GM12878 (cell line): ENCODE measurements at regions not wholly inside any gene's neighbourhood (a gene's known extent, or its start where the extent isn't known, plus 50 kb on each side); places are given as distances from the start of the nearest gene placed in this dataset.

Experiments
- ATAC-seq: fragments of 200-7000 bp; cut with Tn5 transposase; 3 replicates; pipeline ENCODE4 v1.9.1; 2020; ENCODE audit warnings: mild to moderate bottlenecking, moderate library complexity
- BruUV-seq: library from RNA; stranded (reverse); fragments of 400-500 nt; replicated peaks from 2 replicates; lab custom pipeline; 2021; lab: Mats Ljungman, UMichigan
- CTCF ChIA-PET: fragments of 300-600 bp; sonication (Branson Sonifier 250); formaldehyde crosslinking; extraction: SDS; loops from one replicate; lab custom pipeline; 2021; ENCODE audit warnings: inconsistent platforms; lab: Yijun Ruan, JAX
- POLR2A ChIA-PET: fragments of 350-600 bp; formaldehyde crosslinking; extraction: SDS; loops from one replicate; lab custom pipeline; 2021; ENCODE audit warnings: inconsistent platforms; lab: Charles Lee
- RAD21 ChIA-PET: fragments of 300-600 bp; sonication (Branson Sonifier 250); formaldehyde crosslinking; loops from one replicate; lab custom pipeline; 2023; ENCODE audit warnings: antibody characterized with exemption; ENCODE audit not compliant: unreplicated experiment; lab: Charles Lee
- SMC1A ChIA-PET: fragments of 300-600 bp; sonication (Branson Sonifier 250); formaldehyde crosslinking; loops from one replicate; lab custom pipeline; 2023; ENCODE audit not compliant: unreplicated experiment, uncharacterized antibody; lab: Charles Lee
- DNase-seq: peaks from one replicate; pipeline ENCODE4 v3.0.0-alpha.2; 2011; ENCODE audit warnings: low read depth, low spot score
- FAIRE-seq: peaks from 3 replicates; lab custom pipeline; 2011; peaks lifted over from hg19 to GRCh38; lab: Jason Lieb, UNC
- H2AFZ ChIP-seq: 2 replicates; pipeline ENCODE4 v1.6.0; 2011; ENCODE audit warnings: low read depth, low read length, control low read depth; ENCODE audit not compliant: control insufficient read depth
- H3K27ac ChIP-seq: 2 replicates; pipeline ENCODE4 v1.5.1; 2011; ENCODE audit warnings: control low read depth; ENCODE audit not compliant: control insufficient read depth, insufficient read depth
- H3K27me3 ChIP-seq, 2 experiments: replicated peaks in 1 of 2; 2 replicates each; pipeline versions ENCODE4 v1.6.0 to v1.6.1; 2011; ENCODE audit warnings: low read length in 1 of 2; ENCODE audit not compliant: control insufficient read depth in 2 of 2, insufficient read depth in 2 of 2
- H3K36me3 ChIP-seq, 2 experiments: 2 replicates each; pipeline ENCODE4 v1.5.1; 2011; ENCODE audit warnings: low read length in 1 of 2; ENCODE audit not compliant: control insufficient read depth in 2 of 2, insufficient read depth in 2 of 2
- H3K4me1 ChIP-seq: 2 replicates; pipeline ENCODE4 v1.6.1; 2011; ENCODE audit warnings: mild to moderate bottlenecking, low read length, moderate library complexity, mixed read lengths; ENCODE audit not compliant: control insufficient read depth, insufficient read depth
- H3K4me2 ChIP-seq: 2 replicates; pipeline ENCODE4 v1.6.0; 2011; ENCODE audit warnings: control low read depth; ENCODE audit not compliant: control insufficient read depth, insufficient read depth
- H3K4me3 ChIP-seq: fragments of 200-600 bp; sonication (generic); 2 replicates; pipeline ENCODE4 v1.5.1; 2016
- H3K79me2 ChIP-seq: 2 replicates; pipeline ENCODE4 v1.6.0; 2011; ENCODE audit warnings: low read length; ENCODE audit not compliant: control insufficient read depth, insufficient read depth
- H3K9ac ChIP-seq: 2 replicates; pipeline ENCODE4 v1.8.0; 2011; ENCODE audit warnings: low read length, control low read depth, mixed read lengths; ENCODE audit not compliant: control insufficient read depth, insufficient read depth
- H3K9me3 ChIP-seq: replicated peaks from 3 replicates; pipeline ENCODE4 v1.5.1; 2011; ENCODE audit warnings: mild to moderate bottlenecking, low read length; ENCODE audit not compliant: control insufficient read depth, insufficient read depth
- H4K20me1 ChIP-seq: 2 replicates; pipeline ENCODE4 v1.6.0; 2011; ENCODE audit not compliant: control insufficient read depth, insufficient read depth
- ATF2 ChIP-seq: IDR thresholded peaks from 2 replicates; pipeline ENCODE4 v1.6.1; 2012; ENCODE audit warnings: low read length, inconsistent platforms
- BMI1 ChIP-seq: fragments of 450-650 bp; IDR thresholded peaks from 2 replicates; pipeline ENCODE4 v1.6.1; 2016; ENCODE audit warnings: mild to moderate bottlenecking, moderate library complexity, borderline replicate concordance
- E2F4 ChIP-seq: IDR thresholded peaks from 2 replicates; pipeline ENCODE4 v1.6.1; 2012; ENCODE audit warnings: low read depth, low read length, improper control_type of control experiment
- E4F1 ChIP-seq: fragments of 450-650 bp; IDR thresholded peaks from 2 replicates; pipeline ENCODE4 v1.6.1; 2018; ENCODE audit warnings: borderline replicate concordance, mild to moderate bottlenecking; ENCODE audit not compliant: partially characterized antibody
- EZH2 ChIP-seq: IDR thresholded peaks from 2 replicates; pipeline ENCODE4 v1.6.1; 2012; ENCODE audit warnings: low read depth, mild to moderate bottlenecking, control low read depth, inconsistent platforms, low read length, borderline replicate concordance; ENCODE audit not compliant: control insufficient read depth
- POLR2AphosphoS5 ChIP-seq: IDR thresholded peaks from 2 replicates; pipeline ENCODE4 v1.6.1; 2011; ENCODE audit warnings: mild to moderate bottlenecking, low read length, inconsistent platforms
- RAD21 ChIP-seq: IDR thresholded peaks from 2 replicates; pipeline ENCODE4 v1.6.1; 2011; ENCODE audit warnings: mild to moderate bottlenecking, low read depth, low read length, moderate library complexity; ENCODE audit not compliant: insufficient read depth
- SUPT20H ChIP-seq: IDR thresholded peaks from 2 replicates; pipeline ENCODE4 v1.6.1; 2011; ENCODE audit warnings: low read depth, mild to moderate bottlenecking, low read length, moderate library complexity, borderline replicate concordance; ENCODE audit not compliant: control insufficient read depth
- ZNF622 ChIP-seq: fragments of 450-650 bp; IDR thresholded peaks from 2 replicates; pipeline ENCODE4 v1.6.1; 2017; ENCODE audit warnings: mild to moderate bottlenecking, inconsistent platforms
- ZSCAN29 ChIP-seq: fragments of 450-650 bp; IDR thresholded peaks from 2 replicates; pipeline ENCODE4 v1.6.1; 2017; ENCODE audit warnings: mild to moderate bottlenecking, moderate library complexity
- WGBS: methylation state at CpG from one replicate; pipeline ENCODE4 v1.1.6; 2016; ENCODE audit warnings: low lambda C conversion rate; ENCODE audit not compliant: insufficient replicate concordance, insufficient coverage; ENCODE audit errors: missing lambda C conversion rate; 5-methylcytosine and 5-hydroxymethylcytosine counted together
- in situ Hi-C: fragments of 300-500 bp; cut with MboI; formaldehyde crosslinking; loops from 9 replicates; pipeline ENCODE4 v1.14.3; 2018; ENCODE audit warnings: mixed read lengths
- intact Hi-C: fragments of 100-400 bp; cut with micrococcal nuclease; formaldehyde crosslinking; loops from one replicate; pipeline ENCODE4 v1.14.2; 2022; ENCODE audit not compliant: unreplicated experiment

- no peaks in the 10 kb centered on the region for H3K79me2 ChIP-seq
- no peak overlapping the region for H3K9ac ChIP-seq
- no peaks in the 10 kb centered on the region for H3K9me3 ChIP-seq
- SMC1A ChIA-PET, result no interaction called here
- H3K27me3 ChIP-seq, result no peaks in the 10 kb centered on the region; a peak in 2 of 4 replicates
- intact Hi-C loops (no loop called here), in situ Hi-C loops (no loop called here)
- no peak for TF ChIP-seq POLR2AphosphoS5
- TF ChIP-seq EZH2, result no peak
- no peak for TF ChIP-seq E4F1
- TF ChIP-seq ZNF622, result no peak
- no peak for TF ChIP-seq ATF2
- TF ChIP-seq RAD21, result no peak
- TF ChIP-seq BMI1, result no peak
- TF ChIP-seq ZSCAN29, result no peak
- TF ChIP-seq E2F4, result no peak
- no peak for TF ChIP-seq SUPT20H
- H4K20me1 ChIP-seq, result no peaks in the 10 kb centered on the region
- H3K4me3 ChIP-seq, result no peak overlapping the region
- no peak overlapping the region for H3K27ac ChIP-seq
- no peaks in the 10 kb centered on the region for H3K36me3 ChIP-seq
- WGBS, result 62% methylated on average over 3 of the region's 3 CpGs
- RAD21 ChIA-PET, result no interaction called here
- POLR2A ChIA-PET, result no interaction called here
- CTCF ChIA-PET, result no interaction called here
- BruUV-seq, result no TSS peak
- no peak overlapping the region for H3K4me2 ChIP-seq
- no peak for FAIRE-seq
- H3K4me1 ChIP-seq, result no peaks in the 10 kb centered on the region
- ATAC-seq, result no peak
- no peak overlapping the region for H2AFZ ChIP-seq
- DNase-seq, result no peak
Measured at GRCh38 chr2:45315861-45316260, 295.2 kb downstream of the SRBD1 start.
